HG02678 (cell line): ENCODE measurements at regions not wholly inside any gene's neighbourhood (a gene's known extent, or its start where the extent isn't known, plus 50 kb on each side); places are given as distances from the start of the nearest gene placed in this dataset.

ENCODE experiments used
- ATAC-seq: cut with Tn5 transposase; IDR thresholded peaks from one replicate; pipeline ENCODE4 v1.9.1; 2021; ENCODE audit warnings: mild to moderate bottlenecking, moderate library complexity; ENCODE audit not compliant: unreplicated experiment

GRCh38 chr2:57549642-57550102 is 496.9 kb upstream of the VRK2 start:
- peak; percentile 59 for ATAC-seq

DNA sequence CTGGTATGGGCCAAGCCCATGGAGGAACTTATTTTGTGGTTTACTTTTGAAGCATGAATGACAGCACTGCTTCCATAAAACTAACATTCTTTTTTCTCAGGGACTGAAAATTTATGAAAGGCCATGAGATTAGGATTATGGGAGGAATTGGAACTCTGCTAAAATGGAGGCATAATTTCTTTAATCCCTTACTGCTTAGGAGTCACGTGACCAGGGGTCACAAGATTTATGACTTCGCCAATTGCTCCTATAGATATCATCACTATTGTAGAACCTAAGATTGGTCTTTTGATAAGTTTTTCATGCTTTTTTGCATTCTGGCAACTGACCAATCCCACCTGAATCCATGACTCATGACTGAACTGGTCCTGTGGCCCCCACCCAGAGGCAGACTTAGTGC is 495.7 kb upstream of the VRK2 start:
- ATAC-seq: no peak

DNA sequence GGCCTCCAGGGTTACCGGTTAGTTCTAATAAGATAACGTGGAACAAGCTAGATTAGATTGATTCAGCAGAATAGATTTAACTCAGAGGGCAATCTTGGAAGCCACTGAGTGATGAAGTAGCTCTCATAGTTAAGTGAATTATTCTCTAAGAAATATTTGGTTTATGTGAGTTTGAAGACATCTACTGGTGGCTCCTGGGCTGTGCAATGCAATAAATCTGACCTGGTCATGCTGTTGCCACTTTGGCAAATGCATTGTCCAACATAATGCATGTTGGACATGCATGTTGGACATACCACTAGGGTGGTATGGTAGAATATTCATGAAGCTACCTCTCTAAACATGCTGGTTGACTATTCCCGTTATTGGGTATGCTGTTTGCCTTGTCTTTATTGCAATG is 493.7 kb upstream of the VRK2 start:
- ATAC-seq: no peak

DNA sequence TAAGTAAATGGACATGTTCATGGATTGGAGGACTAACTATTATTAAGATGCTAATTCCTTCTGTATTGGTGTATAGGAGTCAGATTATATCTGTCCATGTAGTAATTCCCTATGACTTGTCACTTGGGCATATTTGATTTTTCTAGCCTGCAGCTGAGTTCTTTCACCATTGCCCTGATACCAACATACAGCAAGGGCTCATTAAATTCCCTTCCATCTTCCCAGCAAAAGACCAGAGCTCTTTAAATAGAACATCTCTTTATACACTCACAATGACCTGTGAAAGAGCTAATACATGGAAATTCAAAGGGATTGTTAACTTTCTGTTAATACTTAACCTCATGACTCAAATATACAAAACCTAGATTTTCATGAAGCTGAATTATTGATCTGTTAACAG is 492.3 kb upstream of the VRK2 start:
- no peak for ATAC-seq

GRCh38 chr2:57558312-57558711 is 488.3 kb upstream of the VRK2 start:
- ATAC-seq: no peak

- ATAC-seq: no peak
Measured at GRCh38 chr2:57562495-57562894, 484.1 kb upstream of the VRK2 start.

GRCh38 chr2:57563015-57563414 is 483.6 kb upstream of the VRK2 start:
- ATAC-seq: no peak

DNA sequence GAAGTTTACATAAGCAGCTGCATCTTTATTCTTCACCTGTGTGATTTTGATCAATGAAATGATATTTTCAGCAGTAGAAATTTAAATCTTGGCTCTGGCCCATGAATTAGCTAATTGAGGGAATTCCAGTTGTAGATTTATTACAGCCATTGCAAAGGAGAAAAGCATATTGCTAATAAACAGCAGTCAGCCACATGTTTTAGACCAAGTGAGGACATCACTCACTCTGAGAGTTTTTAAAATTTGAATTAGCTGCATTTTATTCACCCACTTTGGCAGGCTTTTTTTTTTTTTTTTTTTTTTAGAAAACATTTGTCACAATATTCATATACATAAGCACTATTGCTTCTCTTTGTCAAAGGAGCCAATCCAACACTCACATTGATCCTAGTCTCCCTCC is 479.4 kb upstream of the VRK2 start:
- ATAC-seq: no peak

DNA sequence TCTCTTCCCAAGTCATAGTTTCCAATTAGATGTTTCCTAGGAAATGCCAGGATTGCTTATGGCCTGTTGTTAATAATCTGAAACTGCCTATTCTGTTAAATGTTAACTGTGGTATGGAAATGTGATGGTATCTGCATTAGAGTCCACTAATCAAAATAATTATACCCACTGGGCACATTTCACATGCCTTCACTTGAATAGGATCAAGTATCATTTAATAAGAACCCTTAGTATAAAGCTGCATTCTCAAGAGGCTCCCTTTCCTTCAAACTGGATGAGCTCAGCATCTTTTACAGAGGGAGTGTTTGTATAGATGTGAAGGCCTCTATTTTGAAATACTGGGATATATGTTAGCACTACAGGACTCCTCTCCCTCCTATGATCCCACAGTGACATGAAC is 477.2 kb upstream of the VRK2 start:
- ATAC-seq: no peak

DNA sequence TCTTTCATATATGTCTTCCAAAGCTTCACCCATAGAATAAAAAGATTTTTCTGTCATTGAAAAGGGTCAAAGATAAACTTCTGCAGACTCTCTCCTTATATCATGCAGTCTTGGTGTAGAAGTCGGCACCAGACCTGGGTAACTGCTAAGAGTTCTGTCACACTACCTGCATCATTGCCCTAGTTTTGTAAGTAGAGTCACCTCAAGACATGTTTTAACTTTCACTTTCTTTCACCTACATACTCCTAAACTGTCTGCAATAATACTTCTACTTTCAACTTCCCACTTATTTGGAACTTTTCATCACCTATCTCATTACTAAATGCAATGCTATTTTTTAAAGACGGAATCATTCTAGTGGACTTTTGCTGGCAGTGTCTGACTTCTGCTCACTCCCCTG is 475.6 kb upstream of the VRK2 start:
- ATAC-seq: no peak

DNA sequence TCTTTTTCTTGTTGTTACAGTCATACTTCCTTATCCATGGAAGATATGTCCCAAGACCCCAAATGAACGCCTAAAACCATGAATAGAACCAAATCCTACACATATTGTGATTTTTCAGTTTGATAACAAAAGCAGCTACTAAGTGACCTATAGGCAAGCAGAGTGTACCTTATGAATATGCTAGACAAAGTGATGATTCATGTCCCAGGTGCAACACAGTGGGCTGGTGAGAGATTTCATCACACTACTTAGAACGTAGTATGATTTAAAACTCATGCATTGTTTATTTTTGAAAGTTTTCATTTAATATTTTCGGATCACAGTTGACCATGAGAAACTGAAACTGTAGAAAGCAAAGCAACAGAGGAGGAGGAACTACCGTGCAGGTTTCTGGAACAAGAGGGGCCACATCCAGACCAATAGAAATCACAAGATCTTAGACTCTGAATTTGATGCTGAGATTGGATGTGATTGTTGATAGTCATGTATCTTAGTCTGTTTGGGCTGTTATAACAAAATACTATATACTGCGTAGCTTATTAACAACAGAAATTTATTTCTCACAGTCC is 470.8 kb upstream of the VRK2 start:
- ATAC-seq: no peak

DNA sequence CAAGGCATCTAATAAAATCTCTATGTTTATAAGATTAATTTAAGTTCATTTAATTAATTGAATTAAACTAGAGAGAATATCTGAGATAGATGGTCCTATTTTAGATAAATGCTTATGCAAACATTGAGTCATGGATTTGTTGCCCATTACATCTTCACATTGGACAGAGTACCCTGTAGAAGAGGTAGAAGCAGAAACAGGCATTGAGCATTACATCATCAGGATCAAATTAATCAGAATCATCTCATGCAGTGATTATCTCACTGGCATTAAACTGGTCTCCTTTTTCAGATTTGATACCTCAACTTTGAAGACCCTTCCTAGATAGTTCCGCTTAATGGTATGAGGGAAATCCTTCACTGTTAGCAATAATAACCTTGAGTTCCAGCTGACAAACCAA is 469.6 kb upstream of the VRK2 start:
- ATAC-seq: no peak

DNA sequence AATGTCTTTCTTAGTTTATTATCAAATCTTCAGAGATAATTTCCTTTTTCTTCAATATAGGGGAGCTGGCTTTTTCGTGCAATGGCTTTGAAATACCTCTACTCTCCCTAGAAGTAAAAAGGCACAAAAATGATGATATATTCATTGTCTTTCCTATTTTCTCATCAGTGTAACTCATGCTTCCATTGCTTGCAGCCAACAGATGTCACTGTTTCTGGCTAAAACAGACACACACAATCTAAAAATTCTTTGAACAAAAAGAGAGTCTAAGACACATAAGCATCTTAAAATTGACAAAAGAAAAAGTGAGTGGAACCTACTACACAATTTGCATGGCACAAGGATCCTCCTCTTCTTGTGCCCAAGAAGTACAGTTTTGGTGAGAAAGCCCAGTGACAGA is 448.7 kb upstream of the VRK2 start:
- no peak for ATAC-seq

DNA sequence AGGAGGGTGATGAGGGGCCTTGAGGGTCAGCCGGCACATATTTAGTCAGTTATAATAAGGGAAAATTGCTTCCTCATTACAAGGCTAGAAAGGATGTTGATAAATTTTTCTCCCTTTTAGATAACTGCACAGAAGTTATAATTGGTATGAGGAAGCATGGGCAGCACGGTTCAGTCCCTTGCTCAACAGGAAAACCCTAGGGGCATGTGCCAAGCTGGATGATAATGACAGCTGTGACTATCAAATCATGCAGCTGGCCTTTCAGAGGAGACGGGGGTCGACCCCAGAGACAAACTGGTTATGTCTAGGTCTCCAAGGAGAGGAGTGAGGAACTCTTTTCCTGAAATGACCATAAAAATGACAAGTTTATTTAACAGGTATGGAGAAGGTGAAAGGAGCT is 448.1 kb upstream of the VRK2 start:
- no peak for ATAC-seq

DNA sequence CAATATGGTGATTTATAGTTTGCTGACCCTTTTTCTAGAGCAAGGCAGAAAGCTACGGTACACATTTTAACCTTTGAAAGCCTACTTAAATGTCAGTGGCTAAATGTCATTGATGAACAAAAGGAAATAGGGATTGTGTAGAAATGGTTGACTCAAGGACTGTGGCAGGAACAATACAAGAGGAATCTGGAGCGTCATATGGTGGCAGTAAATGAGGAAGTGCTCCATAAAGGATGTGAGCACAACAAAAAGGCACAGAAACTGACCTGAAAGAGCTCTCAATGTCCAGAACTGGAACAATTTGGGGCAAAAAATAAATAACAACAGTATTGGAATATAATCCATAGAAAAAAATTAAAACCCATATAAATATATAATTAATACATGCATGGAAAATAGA is 443.9 kb upstream of the VRK2 start:
- no peak for ATAC-seq

DNA sequence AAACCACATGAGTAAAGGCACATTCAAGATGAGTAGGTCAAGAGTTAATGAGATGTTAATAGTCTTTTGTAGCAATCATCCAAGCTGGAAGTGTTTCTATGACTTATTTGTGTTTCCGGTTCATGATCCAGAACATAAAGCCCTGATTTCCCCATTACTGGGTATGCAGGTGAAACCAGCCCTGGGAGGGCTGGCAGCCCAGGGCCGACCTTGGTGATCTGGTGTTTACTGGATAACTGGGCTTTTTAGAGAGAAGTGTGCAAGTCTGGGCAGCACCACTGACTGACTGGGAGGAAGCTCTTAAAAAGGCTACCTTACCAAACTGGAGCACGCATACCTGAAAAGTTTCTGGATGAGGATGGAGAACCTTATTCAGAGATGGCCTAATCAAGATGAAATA is 431.6 kb upstream of the VRK2 start:
- no peak for ATAC-seq

GRCh38 chr2:57615855-57616556 is 430.6 kb upstream of the VRK2 start:
- ATAC-seq: no peak

- no peak for ATAC-seq
Measured at GRCh38 chr2:57617318-57617717, 429.3 kb upstream of the VRK2 start.

DNA sequence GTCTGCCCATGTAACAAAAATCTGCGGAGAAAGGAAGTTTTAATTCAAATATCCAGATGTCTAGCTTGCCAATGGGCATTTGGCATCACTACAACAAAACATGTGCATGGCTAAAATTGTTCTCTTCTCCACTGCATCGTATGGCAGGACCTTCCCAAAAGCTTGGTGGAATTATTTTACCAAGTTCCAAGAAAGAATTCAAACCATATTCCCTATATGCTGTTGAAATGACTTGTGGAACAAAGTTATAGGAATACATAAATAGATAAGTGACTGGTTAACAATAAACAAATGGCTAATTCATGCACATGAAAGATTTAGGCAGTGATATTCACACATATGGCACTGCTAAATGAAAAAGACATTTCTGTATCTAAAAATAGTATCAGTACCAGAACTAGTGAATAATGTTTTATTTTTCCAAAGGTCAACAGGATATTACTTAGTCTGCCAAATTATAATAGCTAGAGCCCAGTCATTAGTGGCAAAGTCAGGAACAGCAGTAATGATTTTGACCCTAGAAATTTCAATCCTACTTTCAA is 425.4 kb upstream of the VRK2 start:
- no peak for ATAC-seq

GRCh38 chr2:57622009-57622408 is 424.6 kb upstream of the VRK2 start:
- ATAC-seq: no peak

DNA sequence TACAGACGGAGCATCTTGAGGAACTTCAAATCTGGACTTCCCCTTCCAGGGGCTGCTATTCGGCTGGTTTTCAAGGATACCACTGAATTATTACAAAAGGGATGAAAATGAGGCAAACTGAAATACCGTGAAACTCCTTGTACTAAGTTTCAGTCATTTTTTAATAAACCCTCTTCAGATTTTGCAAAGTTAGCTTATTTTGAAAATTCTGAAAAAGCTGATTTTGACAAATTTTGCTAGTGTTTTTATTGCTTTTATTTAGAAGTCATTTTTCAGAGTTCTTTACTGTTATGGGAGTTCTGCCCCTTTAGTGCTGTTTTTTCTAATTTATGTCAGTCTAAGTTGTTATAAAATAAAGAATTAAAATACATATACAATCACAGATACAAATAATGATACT is 390.4 kb upstream of the VRK2 start:
- no peak for ATAC-seq

DNA sequence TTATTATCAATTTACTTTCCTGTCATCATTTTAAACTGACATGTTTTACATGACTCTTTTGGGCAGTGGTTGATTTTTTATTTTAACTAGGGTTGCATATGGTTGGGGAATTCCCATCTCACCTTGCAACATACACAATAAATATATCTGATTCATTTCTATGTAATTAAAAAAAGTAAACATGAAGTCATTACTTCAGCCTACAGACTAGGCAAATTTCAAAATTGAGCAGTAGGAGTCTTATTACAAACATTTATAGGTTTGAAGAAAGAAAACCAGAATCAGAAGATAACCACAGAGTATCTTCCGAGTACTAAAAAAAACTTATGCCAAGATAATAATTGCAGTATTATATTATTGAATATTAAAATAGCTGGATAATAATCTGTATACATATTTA is 377.0 kb upstream of the VRK2 start:
- no peak for ATAC-seq

GRCh38 chr2:57674025-57674424 is 372.6 kb upstream of the VRK2 start:
- ATAC-seq: no peak
